Activated CD8-positive, alpha-beta memory T cell treated with anti-CD3 and anti-CD28 coated beads for 48 hours (primary cell): ENCODE measurements at regions not wholly inside any gene's neighbourhood (a gene's known extent, or its start where the extent isn't known, plus 50 kb on each side); places are given as distances from the start of the nearest gene placed in this dataset.

ENCODE experiments used
- DNase-seq, 3 experiments: peaks; one replicate each; pipeline ENCODE4 v3.0.0-alpha.2; 2020; ENCODE audit warnings: low read depth in 2 of 3, low spot score in 2 of 3

GRCh38 chr12:76704693-76705092, 59.2 kb upstream of the ZDHHC17 start:
- DNase-seq: no peak

DNA sequence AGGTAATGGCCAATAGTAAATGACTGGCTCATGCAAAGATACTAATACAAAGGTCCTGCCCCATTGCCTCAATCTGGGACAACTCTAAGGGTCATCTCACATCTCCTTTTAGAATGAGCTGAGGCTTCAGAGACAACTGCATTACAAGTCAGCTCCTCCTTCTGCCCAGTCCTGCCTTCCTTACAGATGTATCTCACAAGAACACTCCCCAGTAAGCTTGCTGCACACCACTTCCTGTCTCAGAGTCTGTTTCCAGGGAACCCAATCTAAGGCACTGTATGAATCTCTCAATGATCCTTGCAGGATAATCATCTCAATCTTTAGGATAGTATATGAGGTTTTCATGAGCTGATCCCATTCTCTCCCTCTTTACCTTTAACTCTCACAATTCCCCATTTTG, 57.8 kb upstream of the ZDHHC17 start:
- no peak for DNase-seq

DNA sequence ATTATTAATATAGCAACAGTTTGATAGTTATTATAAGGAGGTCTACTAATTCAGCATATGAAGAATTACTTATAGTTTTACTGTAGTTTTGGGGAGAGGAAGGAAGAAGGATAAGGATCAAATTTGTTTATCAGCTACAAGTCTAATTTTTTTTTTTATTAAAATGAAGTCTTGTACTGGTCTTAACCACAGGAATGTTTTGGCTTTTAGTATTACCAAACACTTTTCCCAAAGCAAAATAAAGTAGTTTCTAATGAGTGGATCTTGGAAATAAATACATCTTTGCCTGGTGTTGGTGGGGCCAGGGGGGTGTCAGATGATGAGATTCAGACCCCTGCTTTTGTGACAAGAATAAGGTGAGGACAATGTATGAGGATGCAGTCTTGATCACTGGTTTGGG, 57.2 kb upstream of the ZDHHC17 start:
- no peak for DNase-seq

DNA sequence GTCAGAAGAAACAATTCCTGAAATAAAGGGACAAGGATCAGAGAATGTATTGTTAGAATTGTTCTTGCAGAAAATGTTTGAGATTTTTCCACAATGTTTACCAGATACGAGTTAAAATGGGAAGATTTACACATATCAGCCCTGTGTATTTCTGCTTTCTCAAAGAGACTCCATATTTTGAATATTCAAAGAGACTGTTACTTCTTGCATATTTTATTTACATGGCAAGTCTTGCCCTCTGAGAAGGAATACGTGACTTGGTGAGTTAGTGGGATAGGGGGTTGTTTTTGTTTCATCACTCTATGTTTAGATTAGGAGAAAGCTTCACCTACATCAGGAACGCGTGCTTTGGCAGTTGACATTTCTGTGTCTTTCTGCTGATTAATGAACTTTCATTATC, 56.1 kb upstream of the ZDHHC17 start:
- DNase-seq: no peak

GRCh38 chr12:76708296-76708695, 55.6 kb upstream of the ZDHHC17 start:
- no peak for DNase-seq

GRCh38 chr12:76711241-76711640, 52.7 kb upstream of the ZDHHC17 start:
- DNase-seq: no peak

- no peak for DNase-seq
Measured at GRCh38 chr12:76713130-76713529, 50.8 kb upstream of the ZDHHC17 start.

DNA sequence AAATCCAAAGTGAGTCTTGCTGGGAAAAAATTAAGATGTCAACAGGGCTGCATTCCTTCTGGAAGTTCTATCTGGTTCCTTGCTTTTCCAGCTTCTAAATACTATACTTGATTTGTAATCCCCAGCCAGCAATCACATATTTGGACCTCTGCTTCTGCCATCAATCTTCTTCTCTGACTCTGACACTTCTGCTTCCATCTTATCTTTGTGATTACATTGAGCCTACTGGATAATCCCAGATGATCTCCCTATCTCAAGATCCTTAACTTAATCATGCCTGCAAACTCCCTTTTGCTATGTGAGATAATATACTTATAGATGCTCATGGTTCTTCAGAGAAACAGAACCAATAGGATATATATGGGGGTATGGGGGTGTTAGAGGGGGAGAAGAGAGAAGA, 49.9 kb upstream of the ZDHHC17 start:
- DNase-seq: no peak
